Transverse colon (tissue), 4 donors: ENCODE measurements at regions not wholly inside any gene's neighbourhood (a gene's known extent, or its start where the extent isn't known, plus 50 kb on each side); places are given as distances from the start of the nearest gene placed in this dataset.

Experiments used
- DNase-seq: peaks from one replicate; pipeline ENCODE4 v3.0.0-alpha.2; 2019
- H3K27ac ChIP-seq, 4 donors: fragments of 200-600 bp; sonication (generic); 2 replicates each; pipeline ENCODE4 v1.5.1; 2016 to 2018; ENCODE audit warnings: inconsistent platforms in 4 of 4
- H3K27me3 ChIP-seq: fragments of 200-600 bp; sonication (generic); 2 replicates; pipeline ENCODE4 v1.5.1; 2017; ENCODE audit warnings: inconsistent platforms
- H3K36me3 ChIP-seq, 4 donors: fragments of 200-600 bp; sonication (generic); 2 replicates each; pipeline ENCODE4 v1.5.1; 2017 to 2019; ENCODE audit warnings: inconsistent platforms in 4 of 4
- H3K4me1 ChIP-seq, 4 donors: fragments of 200-600 bp; sonication (generic); 2 replicates each; pipeline ENCODE4 v1.5.1; 2017 to 2020; ENCODE audit warnings: inconsistent platforms in 4 of 4
- H3K4me3 ChIP-seq, 4 donors: fragments of 200-600 bp; sonication (generic); 1 replicate in 1 of 4; 2 replicates in 3 of 4; pipeline versions ENCODE4 v1.5.1 to v1.6.1; 2017 to 2019; ENCODE audit warnings: inconsistent platforms in 4 of 4
- H3K9me3 ChIP-seq, 2 donors: fragments of 200-600 bp; sonication (generic); 2 replicates each; pipeline ENCODE4 v1.5.1; 2017 to 2019; ENCODE audit warnings: inconsistent platforms in 2 of 2
- EP300 ChIP-seq: sonication (generic); formaldehyde crosslinking; IDR thresholded peaks from one replicate; pipeline ENCODE4 v1.6.1; 2017; ENCODE audit warnings: antibody characterized with exemption, low read depth
- POLR2A ChIP-seq: fragments of 450-650 bp; IDR thresholded peaks from one replicate; pipeline ENCODE4 v1.6.1; 2016; ENCODE audit warnings: antibody characterized with exemption, mild to moderate bottlenecking, moderate library complexity
- POLR2AphosphoS5 ChIP-seq, 3 donors: sonication (generic); formaldehyde crosslinking; IDR thresholded peaks; one replicate each; pipeline ENCODE4 v1.6.1; 2016; ENCODE audit warnings: antibody characterized with exemption in 3 of 3
- WGBS, 2 donors: methylation state at CpG; one replicate each; pipeline ENCODE4 v1.1.5; 2018; ENCODE audit warnings: low coverage in 1 of 2; 5-methylcytosine and 5-hydroxymethylcytosine counted together
- in situ Hi-C, 4 donors: fragments of 200-750 bp; cut with MboI; loops; one replicate each; pipeline versions ENCODE4 v1.15.0 to v1.15.1; 2017; ENCODE audit warnings: low sequenced_read_pairs in 3 of 4, low pct_ligation_motif_present in 1 of 4, low pct_unique_long_range_greater_than_20kb in 1 of 4
- intact Hi-C: fragments of 100-400 bp; cut with DNase I; formaldehyde crosslinking; loops from one replicate; pipeline ENCODE4 v1.15.1; 2023; ENCODE audit warnings: low total_unique reads
- TF ChIP-seq, protein P1 (sequence below), 5 experiments: fragments of 200-600 bp in 3 of 5; fragments of 450-650 bp in 2 of 5; sonication (generic) in 3 of 5; IDR thresholded peaks; 1 replicate in 2 of 5; 2 replicates in 3 of 5; pipeline ENCODE4 v1.5.1; 2016 to 2017; ENCODE audit warnings: antibody characterized with exemption in 5 of 5, inconsistent platforms in 3 of 5, mild to moderate bottlenecking in 2 of 5, moderate library complexity in 1 of 5

DNA sequence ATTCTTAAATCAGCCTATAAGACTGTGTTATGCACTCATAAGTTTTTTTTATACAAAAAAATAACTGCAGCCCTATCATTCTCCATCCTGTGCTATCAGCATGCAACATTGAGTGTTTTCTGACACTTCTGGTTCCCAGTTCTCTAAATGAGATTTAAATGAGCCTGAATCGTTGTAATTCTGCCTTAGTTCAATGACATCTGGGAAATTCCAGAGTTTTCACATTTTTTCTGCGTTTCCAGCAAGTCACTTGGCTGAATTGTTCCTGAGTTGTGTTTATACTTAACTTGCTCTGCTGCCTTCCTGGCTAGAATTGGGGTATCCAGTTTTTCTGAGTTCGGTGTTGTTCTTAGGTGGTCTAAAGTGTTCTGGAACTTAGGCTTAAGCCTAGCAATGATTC lies 636.1 kb upstream of the FZD8 start:
- TF ChIP-seq POLR2AphosphoS5 (IDR thresholded peaks at IDR 0.05): no peak
- TF ChIP-seq EP300: no peak
- TF ChIP-seq POLR2A: no peak
- TF ChIP-seq, protein P1, sequence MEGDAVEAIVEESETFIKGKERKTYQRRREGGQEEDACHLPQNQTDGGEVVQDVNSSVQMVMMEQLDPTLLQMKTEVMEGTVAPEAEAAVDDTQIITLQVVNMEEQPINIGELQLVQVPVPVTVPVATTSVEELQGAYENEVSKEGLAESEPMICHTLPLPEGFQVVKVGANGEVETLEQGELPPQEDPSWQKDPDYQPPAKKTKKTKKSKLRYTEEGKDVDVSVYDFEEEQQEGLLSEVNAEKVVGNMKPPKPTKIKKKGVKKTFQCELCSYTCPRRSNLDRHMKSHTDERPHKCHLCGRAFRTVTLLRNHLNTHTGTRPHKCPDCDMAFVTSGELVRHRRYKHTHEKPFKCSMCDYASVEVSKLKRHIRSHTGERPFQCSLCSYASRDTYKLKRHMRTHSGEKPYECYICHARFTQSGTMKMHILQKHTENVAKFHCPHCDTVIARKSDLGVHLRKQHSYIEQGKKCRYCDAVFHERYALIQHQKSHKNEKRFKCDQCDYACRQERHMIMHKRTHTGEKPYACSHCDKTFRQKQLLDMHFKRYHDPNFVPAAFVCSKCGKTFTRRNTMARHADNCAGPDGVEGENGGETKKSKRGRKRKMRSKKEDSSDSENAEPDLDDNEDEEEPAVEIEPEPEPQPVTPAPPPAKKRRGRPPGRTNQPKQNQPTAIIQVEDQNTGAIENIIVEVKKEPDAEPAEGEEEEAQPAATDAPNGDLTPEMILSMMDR (IDR thresholded peaks at IDR 0.05): no peak
- no peak overlapping the region for H3K27ac ChIP-seq
- intact Hi-C loops: no loop called here
- H3K4me1 ChIP-seq: no peaks in the 10 kb centered on the region
- H3K36me3 ChIP-seq: no peaks in the 10 kb centered on the region
- no peak for DNase-seq
- in situ Hi-C loops: no loop called here
- no peaks in the 10 kb centered on the region for H3K9me3 ChIP-seq
- WGBS, 2 donors: 55 to 57% methylated on average over 2 to 3 of the region's 3 CpGs
- H3K27me3 ChIP-seq: no peaks in the 10 kb centered on the region
- no peak overlapping the region for H3K4me3 ChIP-seq

DNA sequence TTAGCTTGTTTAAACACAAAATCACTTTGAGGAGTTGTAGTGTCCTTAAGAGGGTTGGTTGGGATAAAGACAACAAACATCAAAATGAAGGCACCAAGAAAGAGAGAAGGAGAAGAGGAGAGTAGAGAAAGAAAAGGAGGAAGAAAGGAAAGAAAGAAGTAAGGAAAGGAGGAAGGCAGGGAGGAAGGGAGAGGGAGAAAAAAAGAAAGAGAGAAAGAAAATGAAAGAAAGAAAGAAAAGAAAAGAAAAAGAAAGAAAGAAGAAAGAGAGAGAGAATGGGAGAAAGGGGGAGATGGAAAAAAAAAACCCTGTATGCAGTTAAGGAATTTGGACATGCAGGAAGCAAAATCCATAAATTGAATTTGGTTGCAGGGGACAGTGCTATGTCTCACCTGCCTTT lies 635.4 kb upstream of the FZD8 start:
- in situ Hi-C loops: no loop called here
- intact Hi-C loops: no loop called here
- no peaks in the 10 kb centered on the region for H3K9me3 ChIP-seq
- H3K27ac ChIP-seq: no peak overlapping the region
- TF ChIP-seq EP300: no peak
- TF ChIP-seq POLR2A: no peak
- TF ChIP-seq, protein P1 (IDR thresholded peaks at IDR 0.05): no peak
- TF ChIP-seq POLR2AphosphoS5 (IDR thresholded peaks at IDR 0.05): no peak
- no peaks in the 10 kb centered on the region for H3K27me3 ChIP-seq
- no peaks in the 10 kb centered on the region for H3K36me3 ChIP-seq
- no peaks in the 10 kb centered on the region for H3K4me1 ChIP-seq
- H3K4me3 ChIP-seq: no peak overlapping the region
- DNase-seq: no peak

DNA sequence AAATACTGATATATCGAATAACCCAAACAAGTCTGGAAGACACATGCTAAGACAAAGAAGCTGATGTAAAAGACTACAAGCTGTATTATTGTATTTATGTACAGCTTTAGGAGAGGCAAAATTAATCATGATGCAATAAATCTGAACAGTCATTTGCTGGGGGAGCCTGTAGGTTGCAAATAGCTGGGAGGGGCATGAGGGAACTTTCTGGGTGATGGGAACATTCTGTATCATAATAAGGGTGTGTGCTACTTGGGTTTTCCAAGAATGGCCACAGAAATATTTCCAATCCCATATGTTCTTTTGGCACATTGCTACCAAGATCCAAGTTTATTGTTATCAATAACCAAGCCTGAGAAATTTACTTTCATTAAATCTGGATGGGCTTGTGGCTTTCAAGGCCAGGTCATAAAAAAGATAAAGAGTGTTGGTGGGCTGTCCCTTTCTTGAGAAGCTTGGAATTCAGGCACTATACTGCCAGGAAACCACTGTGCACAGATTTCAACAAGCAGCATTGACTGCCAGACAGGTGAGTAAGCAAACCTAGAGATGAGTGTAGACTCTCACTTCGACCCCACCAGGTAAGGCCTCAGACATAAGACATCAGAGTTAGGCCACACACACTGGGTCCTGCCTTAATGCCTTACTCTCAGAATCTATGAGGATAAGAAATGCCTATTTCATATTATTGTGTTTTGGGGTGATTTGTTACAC lies 629.7 kb upstream of the FZD8 start:
- TF ChIP-seq POLR2A (no peak), POLR2AphosphoS5 (IDR thresholded peaks at IDR 0.05) (no peak), EP300 (no peak)
- TF ChIP-seq, protein P1 (IDR thresholded peaks at IDR 0.05): no peak
- intact Hi-C loops (no loop called here), in situ Hi-C loops (no loop called here)
- Histone ChIP-seq H3K4me3 (no peak overlapping the region), H3K36me3 (no peaks in the 10 kb centered on the region), H3K27me3 (no peaks in the 10 kb centered on the region), H3K4me1 (no peaks in the 10 kb centered on the region), H3K27ac (no peak overlapping the region), H3K9me3 (no peaks in the 10 kb centered on the region)
- no peak for DNase-seq
- WGBS, 2 donors: 66 to 93% methylated on average over 1 to 2 of the region's 2 CpGs

DNA sequence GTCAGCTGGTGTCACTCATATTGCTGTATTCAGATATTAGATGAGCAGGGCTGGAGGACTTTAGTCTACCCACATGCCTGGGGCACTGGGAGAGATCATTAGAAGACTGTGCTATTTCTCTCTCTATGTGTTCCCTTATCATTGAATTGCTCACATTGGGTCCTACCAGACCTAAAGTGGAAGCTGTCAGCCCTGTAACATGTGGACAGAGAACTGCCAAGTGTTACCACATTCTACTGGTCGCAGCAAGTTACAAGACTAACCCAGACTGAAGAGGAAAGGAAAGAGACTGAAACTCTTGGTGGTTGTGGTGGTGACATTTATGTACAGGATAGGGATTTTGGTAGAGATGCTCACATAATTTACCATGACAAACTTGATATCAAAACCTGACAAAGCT lies 627.1 kb upstream of the FZD8 start:
- 90 to 100% methylated on average over 1 of the region's 1 CpG for WGBS, 2 donors
- Histone ChIP-seq H3K27ac (no peak overlapping the region), H3K27me3 (no peaks in the 10 kb centered on the region), H3K4me1 (no peaks in the 10 kb centered on the region), H3K36me3 (no peaks in the 10 kb centered on the region), H3K4me3 (no peak overlapping the region), H3K9me3 (no peaks in the 10 kb centered on the region)
- intact Hi-C loops: no loop called here
- in situ Hi-C loops: no loop called here
- no peak for DNase-seq
- no peak for TF ChIP-seq POLR2A
- TF ChIP-seq EP300: no peak
- TF ChIP-seq, protein P1 (IDR thresholded peaks at IDR 0.05): no peak
- TF ChIP-seq POLR2AphosphoS5 (IDR thresholded peaks at IDR 0.05): no peak
